BJ (cell line): ENCODE measurements at regions not wholly inside any gene's neighbourhood (a gene's known extent, or its start where the extent isn't known, plus 50 kb on each side); places are given as distances from the start of the nearest gene placed in this dataset.
"Not testable (repeated sequence)": the region's sequence is repeated elsewhere in the genome, so short reads cannot be mapped to it uniquely, and the experiment has no call there.

Experiments
- CTCF ChIA-PET: fragments of 350-600 bp; formaldehyde crosslinking; extraction: SDS; loops from one replicate; lab custom pipeline; 2021; ENCODE audit warnings: antibody characterized with exemption, inconsistent platforms; lab: Yijun Ruan, JAX
- POLR2A ChIA-PET: fragments of 300-600 bp; sonication (Branson Sonifier 250); formaldehyde crosslinking; extraction: SDS; loops from one replicate; lab custom pipeline; 2021; ENCODE audit warnings: antibody characterized with exemption; lab: Charles Lee
- DNase-seq: peaks from one replicate; pipeline ENCODE4 v3.0.0-alpha.2; 2011; ENCODE audit warnings: low read depth
- H3K27me3 ChIP-seq: 2 replicates; pipeline ENCODE4 v1.6.0; 2011; ENCODE audit warnings: low read length; ENCODE audit not compliant: control insufficient read depth, insufficient read depth
- H3K36me3 ChIP-seq: 2 replicates; pipeline ENCODE4 v1.5.1; 2011; ENCODE audit warnings: low read length; ENCODE audit not compliant: control insufficient read depth, insufficient read depth
- H3K4me3 ChIP-seq: 2 replicates; pipeline ENCODE4 v1.5.1; 2011; ENCODE audit warnings: low read depth, mild to moderate bottlenecking, control low read depth, low read length
- CTCF ChIP-seq: IDR thresholded peaks from 2 replicates; pipeline ENCODE4 v1.5.1; 2011; ENCODE audit warnings: low read depth, mild to moderate bottlenecking, control low read depth, inconsistent platforms, low read length, moderate library complexity; ENCODE audit not compliant: insufficient read depth

GRCh38 chr5:101728933-101729332, 567.2 kb downstream of the SLCO4C1 start:
- no peaks in the 10 kb centered on the region for H3K27me3 ChIP-seq
- TF ChIP-seq CTCF, result no peak
- ChIA-PET POLR2A (no interaction called here), CTCF (interaction anchor here (1.1 kb wide), 1 partner anchor 28 kb away, joined by 3 read pairs; no protein-coding TSS in a partner anchor)
- H3K36me3 ChIP-seq, result no peaks in the 10 kb centered on the region
- no peak for DNase-seq
- H3K4me3 ChIP-seq, result no peak overlapping the region

GRCh38 chr5:101721543-101721942, 574.5 kb downstream of the SLCO4C1 start:
- CTCF ChIA-PET, result no interaction called here

GRCh38 chr5:101720033-101720432, 576.1 kb downstream of the SLCO4C1 start:
- POLR2A ChIA-PET, result no interaction called here

More at GRCh38 chr5:101721543-101721942, 574.5 kb downstream of the SLCO4C1 start:
- no peak for DNase-seq
- POLR2A ChIA-PET, result no interaction called here
- Histone ChIP-seq H3K36me3 (no peaks in the 10 kb centered on the region), H3K27me3 (no peaks in the 10 kb centered on the region), H3K4me3 (no peak overlapping the region)
- no peak for TF ChIP-seq CTCF

GRCh38 chr5:101717721-101718120, 578.4 kb downstream of the SLCO4C1 start:
- ChIA-PET POLR2A (no interaction called here), CTCF (interaction anchor here (1.2 kb wide), 1 partner anchor 39 kb away, joined by 3 read pairs; no protein-coding TSS in a partner anchor)
- no peak overlapping the region for H3K4me3 ChIP-seq

More at GRCh38 chr5:101720033-101720432, 576.1 kb downstream of the SLCO4C1 start:
- H3K27me3 ChIP-seq, result no peaks in the 10 kb centered on the region
- no peak overlapping the region for H3K4me3 ChIP-seq
- DNase-seq, result no peak
- TF ChIP-seq CTCF, result no peak
- H3K36me3 ChIP-seq, result no peaks in the 10 kb centered on the region
- CTCF ChIA-PET, result no interaction called here

GRCh38 chr5:101716941-101717340, 579.1 kb downstream of the SLCO4C1 start:
- H3K27me3 ChIP-seq, result no peaks in the 10 kb centered on the region
- POLR2A ChIA-PET, result interaction anchor here (0.7 kb wide), 1 partner anchor 11 kb away, joined by 4 read pairs; no protein-coding TSS in a partner anchor
- H3K36me3 ChIP-seq, result no peaks in the 10 kb centered on the region
- TF ChIP-seq CTCF, result no peak
- no peak for DNase-seq
- no peak overlapping the region for H3K4me3 ChIP-seq
- CTCF ChIA-PET, result interaction anchor here (0.6 to 1.5 kb wide), 3 partner anchors 10 to 134 kb away, joined by 3 to 5 read pairs (median 3); no protein-coding TSS in a partner anchor

More at GRCh38 chr5:101717721-101718120, 578.4 kb downstream of the SLCO4C1 start:
- DNase-seq, result no peak
- H3K36me3 ChIP-seq, result no peaks in the 10 kb centered on the region
- TF ChIP-seq CTCF, result no peak
- H3K27me3 ChIP-seq, result no peaks in the 10 kb centered on the region

GRCh38 chr5:101715790-101716189, 580.3 kb downstream of the SLCO4C1 start:
- POLR2A ChIA-PET, result not testable (repeated sequence)

More at GRCh38 chr5:101715790-101716189, 580.3 kb downstream of the SLCO4C1 start:
- CTCF ChIA-PET, result interaction anchor here (1.1 to 1.5 kb wide), 2 partner anchors 9 to 11 kb away, joined by 3 to 5 read pairs; no protein-coding TSS in a partner anchor
- DNase-seq, H3K4me3 ChIP-seq, H3K36me3 ChIP-seq, H3K27me3 ChIP-seq: not testable (repeated sequence)
